COR-L47 (cell line): ENCODE measurements at regions not wholly inside any gene's neighbourhood (a gene's known extent, or its start where the extent isn't known, plus 50 kb on each side); places are given as distances from the start of the nearest gene placed in this dataset.

ENCODE experiments used
- DNase-seq: peaks from one replicate; lab custom pipeline; 2025; lab: John Stamatoyannopoulos, UW

DNA sequence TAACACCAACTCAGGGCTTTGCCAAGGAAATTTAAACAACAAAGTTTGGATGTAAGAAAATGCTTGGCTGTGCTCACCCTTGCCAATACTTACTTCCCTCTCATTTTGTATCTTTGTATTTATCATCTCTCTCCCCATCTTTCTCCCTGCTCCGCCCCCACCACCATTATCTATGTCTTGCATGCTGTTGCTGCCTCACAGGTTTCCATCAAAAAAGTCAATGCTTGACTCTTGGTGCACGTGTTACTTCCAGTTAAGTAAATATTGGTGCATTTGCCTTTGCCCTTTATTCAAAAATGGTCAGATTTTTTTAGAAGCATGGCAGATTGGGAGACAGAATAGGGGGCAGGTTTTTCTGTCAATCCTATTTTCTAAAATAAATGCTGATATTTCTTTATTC, 626.0 kb downstream of the ACTR3B start:
- DNase-seq = no peak

DNA sequence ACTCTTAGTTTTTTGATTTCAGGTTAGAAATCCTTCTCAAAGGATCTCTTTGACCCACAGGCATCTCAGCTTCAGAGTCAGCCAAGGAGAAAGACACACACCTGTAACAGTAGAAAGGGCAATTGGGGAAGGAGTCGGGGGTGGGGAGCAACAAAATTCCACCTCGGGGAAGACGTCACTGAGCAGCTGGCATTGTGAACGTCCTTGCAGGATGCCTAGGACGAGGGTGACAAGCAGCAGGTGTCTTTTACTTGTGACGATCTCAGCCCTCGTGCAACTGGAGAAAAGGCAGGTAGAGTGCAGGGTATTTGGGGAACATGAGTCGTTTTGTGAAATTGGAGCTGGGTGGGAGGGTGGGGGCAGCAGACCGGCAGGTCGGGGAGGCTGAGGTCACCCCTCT, 627.0 kb downstream of the ACTR3B start:
- DNase-seq = no peak

DNA sequence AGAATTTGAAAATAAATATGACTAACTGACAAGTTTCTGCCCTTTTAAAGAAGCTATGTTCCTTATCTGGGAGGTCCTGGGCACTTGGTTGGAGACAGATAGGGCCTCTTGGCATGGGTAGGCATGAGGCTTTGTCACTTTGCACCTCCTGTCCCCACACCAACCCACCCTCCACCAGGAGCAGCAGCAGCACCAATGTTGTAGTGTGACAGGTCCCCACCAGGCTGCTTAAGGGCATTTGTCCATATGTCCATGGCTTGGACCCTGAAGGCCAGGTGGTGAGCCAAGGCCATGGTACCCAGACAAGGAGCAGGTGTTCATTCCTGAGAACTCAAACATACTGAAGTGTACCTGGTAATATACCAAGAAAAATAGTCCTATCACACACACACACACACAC, 629.1 kb downstream of the ACTR3B start:
- no peak for DNase-seq

DNA sequence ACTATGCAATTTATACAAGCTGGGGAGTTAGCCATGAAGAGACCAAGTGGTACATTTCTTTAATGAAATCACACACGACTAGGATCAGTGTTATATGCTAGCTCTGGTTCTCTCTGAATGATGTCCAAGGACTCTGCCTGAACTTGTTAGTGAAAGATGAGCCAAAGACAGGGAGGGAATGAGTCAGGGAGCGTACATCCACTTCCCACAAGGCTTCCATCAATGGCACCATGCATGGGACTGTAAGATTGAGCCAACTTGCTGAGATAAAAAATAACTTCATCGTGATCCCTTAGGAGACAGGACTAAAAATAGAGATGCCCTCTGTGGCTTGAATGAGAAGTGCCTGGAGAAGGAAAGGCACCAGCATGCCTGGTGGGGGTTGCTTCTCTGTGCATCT, 629.7 kb downstream of the ACTR3B start:
- DNase-seq = no peak

DNA sequence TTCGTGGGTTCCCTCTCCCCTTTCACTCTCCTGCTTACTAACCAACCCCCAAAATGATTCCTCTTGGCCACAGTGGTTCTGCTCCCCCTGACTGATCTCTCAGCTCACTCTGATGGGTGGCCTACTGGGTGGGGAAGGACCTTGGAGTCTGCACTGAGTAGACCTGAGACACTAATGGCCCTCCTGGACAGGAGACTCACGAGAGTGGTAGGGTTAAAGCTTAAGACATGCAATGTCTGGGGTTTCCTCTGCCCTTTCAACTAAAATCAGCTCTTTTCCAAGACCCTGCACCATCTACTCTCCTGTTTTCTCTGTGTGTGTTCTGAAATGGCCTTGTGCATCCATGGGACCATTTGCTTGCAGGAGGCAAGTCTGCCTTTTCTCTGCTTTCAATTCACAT, 631.4 kb downstream of the ACTR3B start:
- DNase-seq = no peak

DNA sequence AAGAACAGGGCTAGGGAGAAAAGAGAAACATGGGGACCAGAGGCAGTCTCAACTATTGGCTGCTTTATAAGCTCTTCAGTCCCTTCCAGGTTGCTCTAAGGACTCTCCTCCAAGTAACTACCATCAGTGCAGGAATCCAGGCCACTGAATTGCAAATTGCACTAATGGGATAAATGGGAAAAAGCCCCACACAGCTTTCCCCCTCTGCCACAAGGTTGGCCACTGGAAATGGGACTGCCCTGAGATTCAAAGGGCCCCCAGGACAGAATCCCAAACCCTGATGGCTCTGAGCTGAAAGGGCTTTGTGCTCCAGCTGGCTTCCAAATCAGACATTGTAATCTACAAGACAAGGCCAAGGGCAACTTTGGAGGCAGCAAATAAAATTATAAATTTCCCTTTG, 633.2 kb downstream of the ACTR3B start:
- no peak for DNase-seq

DNA sequence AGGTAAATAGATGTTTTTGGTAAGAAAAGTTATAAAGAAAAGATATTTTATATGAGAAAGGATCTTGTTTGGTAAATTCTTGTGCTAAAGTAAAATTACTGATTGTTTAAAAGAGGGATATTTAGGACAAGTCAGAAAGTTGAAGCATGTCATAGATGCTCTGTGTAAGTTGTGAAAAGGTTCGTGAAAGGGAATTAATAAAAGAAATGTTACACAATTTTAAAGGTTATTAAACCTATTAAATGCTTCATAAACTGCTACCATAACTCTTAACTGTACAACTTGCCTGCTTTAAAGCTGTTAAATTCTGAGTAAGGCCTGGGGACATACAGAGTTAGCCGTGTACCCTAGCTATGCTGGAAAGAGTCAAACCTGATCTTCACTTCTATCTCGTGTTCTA, 634.1 kb downstream of the ACTR3B start:
- DNase-seq = no peak

DNA sequence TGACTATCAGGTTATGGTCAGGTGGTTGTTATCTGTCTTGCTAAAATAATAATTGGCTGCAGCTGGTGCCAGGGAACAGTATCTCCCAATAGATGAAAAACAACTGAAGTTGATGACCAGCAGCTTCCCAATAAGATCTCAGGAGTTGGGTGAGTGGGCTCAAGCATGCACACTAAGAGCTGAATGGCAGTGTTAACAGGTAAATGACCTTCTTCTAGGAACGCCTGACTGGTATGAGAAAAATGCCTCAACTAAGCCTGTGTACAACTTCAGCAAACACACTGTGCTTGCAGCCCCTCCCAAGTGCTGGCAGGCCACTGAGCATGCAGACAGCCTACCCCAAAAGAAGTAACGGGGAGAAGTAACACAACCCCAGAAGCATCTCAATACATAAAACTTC, 636.9 kb downstream of the ACTR3B start:
- DNase-seq = no peak

DNA sequence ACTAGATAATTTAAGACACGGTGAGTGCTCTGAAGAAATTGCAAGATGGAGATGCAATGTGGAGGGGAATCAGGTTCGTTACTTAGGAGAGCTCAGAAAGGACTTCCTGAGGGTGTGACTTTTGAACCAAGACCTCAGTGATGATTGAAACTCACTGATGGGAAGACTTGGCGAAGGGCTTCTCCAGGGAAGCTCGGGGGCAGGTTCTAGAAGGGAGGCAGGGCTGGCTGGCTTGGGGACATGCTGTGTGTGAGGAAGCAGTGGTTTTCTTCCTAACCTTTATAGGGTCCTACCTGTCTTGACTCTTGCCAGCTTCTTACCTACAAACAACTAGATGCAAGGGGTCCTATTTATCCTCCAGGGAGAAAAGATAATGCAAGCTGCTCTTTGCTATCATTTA, 637.9 kb downstream of the ACTR3B start:
- no peak for DNase-seq

DNA sequence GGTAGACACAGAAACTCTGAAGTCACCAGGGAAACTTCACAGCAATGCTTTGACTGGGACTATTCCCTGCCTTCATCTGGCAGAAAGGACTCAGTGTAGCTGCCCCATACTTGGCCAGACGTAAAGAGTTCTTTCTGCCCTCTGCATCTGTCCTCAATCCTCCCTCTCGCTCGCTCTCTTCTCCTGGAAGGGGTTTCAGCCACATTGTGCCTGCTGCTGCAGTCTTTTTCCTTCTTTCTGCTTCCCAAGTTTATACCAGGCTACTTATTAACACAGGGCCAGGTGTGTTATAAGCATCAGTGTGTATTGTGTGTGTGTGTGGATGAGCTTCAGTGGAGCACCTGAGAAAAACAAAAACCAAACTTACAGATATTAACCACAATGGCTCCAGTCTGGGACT, 638.4 kb downstream of the ACTR3B start:
- DNase-seq = no peak

DNA sequence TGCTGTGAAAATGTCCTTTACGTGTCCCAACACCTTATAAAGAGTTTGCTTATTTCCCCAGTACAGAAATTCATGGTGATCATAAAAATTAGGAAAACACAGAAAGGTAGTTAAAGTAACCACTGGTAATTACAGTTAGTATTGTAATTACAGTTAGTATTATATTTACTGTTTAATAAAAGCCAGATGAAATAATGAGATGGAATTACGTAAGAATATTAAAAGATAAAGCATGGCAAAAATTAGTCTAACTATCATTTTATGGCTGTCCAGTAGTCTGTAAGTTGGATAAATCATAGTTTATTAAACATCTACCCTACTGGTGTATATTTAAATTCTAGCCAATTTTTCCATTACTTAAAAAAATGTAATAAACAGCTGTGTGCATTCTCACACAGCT, 638.8 kb downstream of the ACTR3B start:
- no peak for DNase-seq

DNA sequence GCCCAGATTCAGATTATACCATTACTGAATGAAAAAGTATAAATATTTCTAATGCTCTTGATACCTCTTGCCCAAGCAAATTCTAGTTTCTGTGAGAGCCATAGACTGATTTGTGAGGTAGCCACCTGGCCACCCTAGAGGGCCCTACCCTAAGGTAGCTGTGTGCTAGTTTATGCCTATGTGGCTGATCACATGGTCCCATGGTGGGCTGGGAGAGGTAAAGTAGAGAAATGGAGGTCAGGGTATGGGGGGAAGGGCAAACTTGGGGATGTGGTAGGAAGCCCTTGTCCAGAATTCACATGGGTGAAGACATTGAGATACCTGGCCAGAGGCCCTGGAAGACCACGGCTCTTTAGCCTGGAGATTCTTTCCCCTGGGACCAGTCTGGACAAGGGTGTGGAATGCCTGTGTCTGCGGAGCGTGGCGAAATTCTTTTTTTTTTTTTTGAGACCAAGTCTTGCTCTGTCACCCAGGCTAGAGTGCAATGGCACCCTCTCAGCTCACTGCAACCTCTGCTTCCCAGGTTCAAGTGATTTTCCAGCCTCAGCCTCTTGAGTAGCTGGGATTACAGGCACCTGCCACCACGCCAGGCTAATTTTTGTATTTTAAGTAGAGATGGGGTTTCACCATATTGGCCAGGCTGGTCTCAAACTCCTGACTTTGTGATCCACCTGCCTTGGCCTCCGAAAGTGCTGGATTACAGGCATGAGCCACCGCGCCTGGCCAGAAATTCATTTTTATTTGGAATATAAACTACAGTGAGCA, 639.4 kb downstream of the ACTR3B start:
- DNase-seq = no peak

DNA sequence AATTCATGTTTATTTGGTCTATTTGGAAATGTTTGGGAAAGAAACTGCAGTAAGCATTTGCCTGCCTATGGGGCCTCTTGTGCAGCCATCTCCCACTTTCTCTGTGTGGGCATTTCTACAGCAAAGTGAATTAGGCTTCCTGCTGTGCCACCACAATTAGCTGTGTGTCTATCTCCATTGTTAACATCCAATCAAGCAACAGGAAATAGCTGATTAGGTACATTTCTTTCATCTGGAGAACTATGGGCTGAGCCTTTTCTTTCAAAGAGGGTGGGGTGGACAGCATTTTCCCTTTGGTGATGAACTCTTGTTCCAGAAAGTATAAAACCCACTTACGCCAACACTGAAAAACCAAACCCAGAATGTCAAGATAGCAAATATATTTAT, 640.0 kb downstream of the ACTR3B start:
- DNase-seq = peak; percentile 16

DNA sequence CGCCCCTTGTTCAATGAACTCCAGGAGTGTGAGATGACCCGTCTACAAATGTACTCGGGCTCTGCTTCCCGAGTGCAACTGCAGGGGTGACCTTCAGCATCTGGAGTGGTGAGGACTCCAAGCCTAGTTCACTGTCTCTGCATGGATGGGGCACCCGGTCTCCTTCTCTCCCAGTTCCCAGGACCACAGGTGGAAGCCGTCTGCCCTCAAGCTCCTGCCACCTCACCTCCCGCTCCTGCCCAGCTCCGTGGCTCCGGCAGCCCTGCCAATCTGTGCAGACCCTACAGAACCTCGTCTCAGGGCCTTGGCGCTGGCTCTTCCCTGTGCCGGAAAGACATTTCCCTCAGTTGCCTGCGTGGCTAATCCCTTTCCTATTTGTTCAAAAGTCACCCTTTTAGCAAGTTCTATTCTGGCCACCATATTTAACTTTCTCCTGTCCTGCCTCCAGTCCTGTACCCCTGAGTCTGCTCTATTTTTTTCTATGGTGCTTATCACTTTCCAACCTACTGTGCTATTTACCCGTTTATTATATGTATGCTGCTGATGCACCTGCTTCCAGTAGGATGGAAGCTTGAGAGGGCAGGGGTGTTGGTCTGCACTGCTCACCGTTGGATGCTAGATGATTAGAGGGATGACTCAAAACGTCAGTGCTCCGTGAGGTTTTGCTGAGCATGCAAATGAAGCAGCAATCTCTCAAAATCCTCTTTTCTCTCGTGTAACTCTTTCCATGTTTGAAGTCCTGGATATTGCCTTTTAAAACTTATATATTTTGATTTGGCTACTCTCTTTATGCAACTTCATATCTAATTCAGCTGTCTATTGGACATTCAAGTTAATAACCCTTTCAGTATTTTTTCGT, 641.4 kb downstream of the ACTR3B start:
- DNase-seq = no peak

DNA sequence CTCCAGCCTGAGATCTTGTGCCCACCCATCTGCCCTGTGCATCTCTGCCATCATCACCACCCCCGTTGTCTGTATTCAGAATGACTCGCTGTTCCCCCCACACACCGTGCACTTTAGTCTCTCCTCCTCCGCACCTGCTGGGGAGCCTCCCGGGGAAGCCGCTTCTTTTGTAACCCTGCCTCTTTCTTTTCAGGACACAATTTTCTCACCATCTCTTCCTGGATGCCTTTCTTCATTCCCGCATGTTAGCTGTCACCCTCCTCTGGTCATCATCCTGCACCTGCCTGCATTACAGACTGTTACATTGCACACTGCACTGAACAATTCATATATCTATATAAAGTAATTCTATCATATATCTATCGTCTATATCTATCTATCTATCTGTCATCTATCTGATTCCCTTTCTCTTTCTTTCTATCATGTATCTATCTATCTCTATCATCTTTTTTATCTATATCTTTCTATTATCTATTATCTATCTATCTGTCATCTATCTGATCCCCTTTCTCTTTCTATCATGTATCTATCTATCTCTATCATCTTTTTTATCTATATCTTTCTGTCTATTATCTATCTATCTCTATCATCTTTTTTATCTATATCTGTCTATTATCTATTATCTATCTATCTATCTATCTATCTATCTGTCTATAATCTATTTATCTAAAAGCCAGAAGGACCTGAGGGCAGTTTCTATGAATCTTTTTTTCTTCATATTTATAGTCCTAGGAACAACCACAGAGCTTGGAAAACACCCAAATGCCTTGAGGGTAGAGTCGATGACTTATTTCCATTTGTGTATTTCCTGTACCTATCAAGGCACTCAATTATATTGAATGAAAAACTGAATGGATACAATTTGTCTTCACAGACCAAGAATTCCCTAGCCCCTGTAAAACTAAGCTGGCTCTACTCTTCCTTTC, 642.5 kb downstream of the ACTR3B start:
- no peak for DNase-seq

DNA sequence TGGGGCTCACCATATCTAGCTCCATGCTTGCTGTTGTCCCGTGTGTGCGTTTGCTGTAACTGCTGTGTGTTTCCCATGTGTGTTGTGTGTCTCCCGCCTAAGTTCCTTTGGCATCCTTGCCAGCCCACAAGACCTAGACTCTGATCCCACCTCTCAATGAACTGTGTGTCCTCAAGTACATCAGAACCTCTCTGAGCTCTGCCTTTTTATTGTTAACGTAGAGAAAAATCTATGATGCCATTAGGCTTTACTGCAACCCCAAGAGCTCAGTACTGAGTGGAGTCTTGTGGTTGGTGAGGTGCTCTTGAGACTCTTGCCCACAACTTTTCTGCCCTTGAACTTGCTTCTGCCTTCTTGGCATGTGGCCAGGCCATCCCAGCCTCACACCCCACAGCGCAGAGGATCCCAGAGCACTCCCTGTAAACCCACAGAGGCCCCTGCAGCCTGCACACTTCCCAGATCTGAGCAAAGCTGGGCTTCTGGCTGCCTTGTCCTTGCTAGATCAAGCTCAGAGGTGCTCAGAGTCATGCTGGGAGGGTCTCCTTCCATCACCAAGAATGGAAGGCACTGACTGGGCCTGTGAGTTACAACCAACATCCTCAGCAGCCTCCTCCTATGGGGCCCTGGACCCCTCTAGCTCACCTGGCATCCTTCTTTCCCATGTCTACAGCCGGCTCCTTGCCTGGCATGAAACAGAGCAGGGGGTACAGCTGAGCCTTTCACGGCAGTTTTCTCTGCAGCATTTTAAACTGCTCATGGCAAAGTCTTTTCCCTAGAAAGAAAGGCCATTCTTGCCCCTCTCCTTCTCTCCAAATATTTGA, 643.4 kb downstream of the ACTR3B start:
- no peak for DNase-seq

DNA sequence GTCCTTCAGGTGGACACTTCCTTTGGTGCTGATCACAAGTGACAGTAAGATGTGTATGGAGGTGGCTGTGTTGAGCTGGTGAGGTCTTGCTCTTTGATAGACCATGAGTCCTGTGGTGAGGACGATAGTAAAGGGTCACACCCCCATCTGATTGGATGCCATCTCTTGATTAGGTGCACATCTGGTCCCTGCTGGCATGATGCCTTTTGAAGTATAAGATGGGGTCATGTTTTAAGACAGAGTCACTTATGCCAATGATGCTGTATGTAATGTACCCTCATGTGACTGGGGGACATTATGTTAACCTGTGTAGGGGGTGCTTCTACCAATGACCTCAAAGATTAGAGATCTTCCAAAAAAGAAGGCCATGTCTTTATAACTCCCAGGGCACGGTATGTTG, 644.6 kb downstream of the ACTR3B start:
- DNase-seq = no peak

DNA sequence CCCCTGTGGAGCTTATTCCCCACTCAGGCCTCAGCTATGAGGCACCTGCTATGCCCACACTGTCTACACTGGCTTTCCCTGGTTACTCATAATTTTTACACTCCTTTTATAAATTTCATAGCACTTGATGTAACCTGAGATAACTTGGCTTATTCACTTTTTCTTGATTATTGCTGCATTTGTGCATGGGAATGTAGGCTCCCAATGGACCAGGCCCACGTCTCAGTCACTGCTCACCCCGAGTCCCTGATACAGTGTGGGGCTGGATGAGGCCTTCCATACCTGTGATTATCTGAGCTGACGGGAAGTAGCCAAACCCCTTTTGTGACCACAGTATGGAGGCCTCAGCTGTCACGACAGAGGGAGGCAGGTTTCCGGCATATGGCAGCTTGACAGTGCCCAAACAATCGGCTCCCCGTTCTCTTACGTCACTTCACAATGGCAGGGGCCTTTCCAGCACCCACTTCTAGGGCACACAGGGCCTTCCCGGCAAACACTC, 645.3 kb downstream of the ACTR3B start:
- no peak for DNase-seq

DNA sequence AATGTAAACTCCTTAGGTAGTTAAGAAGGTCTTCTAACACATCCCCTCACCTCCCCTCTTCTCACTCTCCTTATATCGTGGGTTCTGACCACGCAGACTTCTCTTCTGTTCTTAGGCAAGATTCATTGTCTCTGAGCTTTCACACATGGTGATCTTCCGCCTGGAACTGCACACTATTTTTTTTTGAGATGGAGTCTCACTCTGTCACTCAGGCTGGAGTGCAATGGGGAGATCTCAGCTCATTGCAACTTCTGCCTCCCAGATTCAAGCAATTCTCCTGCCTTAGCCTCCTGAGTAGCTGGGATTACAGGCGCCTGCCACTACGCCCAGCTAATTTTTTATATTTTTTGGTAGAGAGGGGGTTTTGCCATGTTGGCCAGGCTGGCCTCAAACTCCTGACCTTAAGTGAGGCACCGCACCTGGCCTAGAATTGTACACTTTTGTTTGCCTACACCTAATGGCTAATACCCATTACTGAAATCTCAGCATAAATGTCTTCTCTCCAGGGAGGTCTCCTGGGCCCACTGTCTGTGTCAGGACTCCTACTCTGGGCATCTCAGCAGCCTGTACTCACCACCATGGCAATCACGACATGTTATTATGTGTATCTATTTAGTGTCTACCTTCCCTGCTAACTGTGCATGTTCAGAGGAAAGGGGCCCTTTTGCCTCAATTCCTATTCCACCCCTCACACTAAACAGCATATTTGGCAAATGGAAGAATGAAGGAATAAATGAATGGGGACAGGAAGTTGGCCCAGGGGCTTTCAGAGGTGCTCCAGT, 646.3 kb upstream of the DPP6 start:
- no peak for DNase-seq

DNA sequence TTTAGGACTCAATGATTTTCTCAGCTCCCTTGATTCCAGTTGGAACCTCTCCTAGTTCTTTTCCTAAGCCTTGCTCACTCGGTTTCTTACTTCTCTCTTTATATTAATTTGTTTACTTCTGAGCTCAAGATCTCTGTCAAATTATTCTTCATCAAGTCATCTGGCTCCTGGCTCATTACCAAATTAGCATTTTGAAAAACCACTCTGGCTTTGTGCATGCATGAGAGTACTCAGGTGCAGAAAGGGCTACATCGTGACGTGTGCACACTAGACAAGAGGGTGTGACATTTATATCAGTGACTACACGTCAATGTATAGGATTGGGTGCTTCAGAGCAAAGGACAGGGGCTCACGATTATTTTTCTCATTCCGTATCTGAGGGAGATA, 645.7 kb upstream of the DPP6 start:
- no peak for DNase-seq
